DMS53 (cell line): ENCODE measurements at regions not wholly inside any gene's neighbourhood (a gene's known extent, or its start where the extent isn't known, plus 50 kb on each side); places are given as distances from the start of the nearest gene placed in this dataset.
A peak's percentile ranks its signal among the peaks of the same experiment; 100 is the strongest.
"Not testable (repeated sequence)": the region's sequence is repeated elsewhere in the genome, so short reads cannot be mapped to it uniquely, and the experiment has no call there.

Experiments used
- DNase-seq: peaks from one replicate; lab custom pipeline; 2025; lab: John Stamatoyannopoulos, UW

GRCh38 chr13:50417597-50417996, 402.4 kb downstream of the KCNRG start:
- DNase-seq, result no peak

- DNase-seq, result no peak
These were observed 404.2 kb downstream of the KCNRG start for GRCh38 chr13:50419331-50419865.

GRCh38 chr13:50419896-50420295, 404.7 kb downstream of the KCNRG start:
- DNase-seq, result no peak

GRCh38 chr13:50420718-50421472, 405.7 kb downstream of the KCNRG start:
- no peak for DNase-seq

- DNase-seq, result peak; percentile 11
These were observed 406.4 kb downstream of the KCNRG start for GRCh38 chr13:50421473-50422130.

GRCh38 chr13:50422181-50423148, 407.2 kb downstream of the KCNRG start:
- no peak for DNase-seq

GRCh38 chr13:50424993-50425392, 409.7 kb downstream of the KCNRG start:
- no peak for DNase-seq

GRCh38 chr13:50425772-50426171, 410.5 kb downstream of the KCNRG start:
- DNase-seq, result no peak

- no peak for DNase-seq
These were observed 411.7 kb downstream of the KCNRG start for GRCh38 chr13:50426927-50427326.

- DNase-seq, result not testable (repeated sequence)
These were observed 412.3 kb downstream of the KCNRG start for GRCh38 chr13:50427511-50427910.

- DNase-seq, result no peak
These were observed 413.1 kb downstream of the KCNRG start for GRCh38 chr13:50428183-50428877.

- no peak for DNase-seq
These were observed 408.5 kb downstream of the DLEU7 start for GRCh38 chr13:50435011-50435410.

GRCh38 chr13:50437252-50437651, 406.2 kb downstream of the DLEU7 start:
- no peak for DNase-seq

GRCh38 chr13:50438351-50438750, 405.1 kb downstream of the DLEU7 start:
- no peak for DNase-seq

GRCh38 chr13:50441130-50441529, 402.4 kb downstream of the DLEU7 start:
- DNase-seq, result no peak

GRCh38 chr13:50444726-50445125, 398.8 kb downstream of the DLEU7 start:
- no peak for DNase-seq

GRCh38 chr13:50446611-50447010, 396.9 kb downstream of the DLEU7 start:
- no peak for DNase-seq

- DNase-seq, result peak; percentile 2
These were observed 394.9 kb downstream of the DLEU7 start for GRCh38 chr13:50448535-50448998.

- DNase-seq, result no peak
These were observed 394.0 kb downstream of the DLEU7 start for GRCh38 chr13:50449465-50449864.

GRCh38 chr13:50450279-50450678, 393.2 kb downstream of the DLEU7 start:
- DNase-seq, result no peak

GRCh38 chr13:50451609-50452008, 391.9 kb downstream of the DLEU7 start:
- no peak for DNase-seq
